ENCODE measurements at regions not wholly inside any gene's neighbourhood (a gene's known extent, or its start where the extent isn't known, plus 50 kb on each side); places are given as distances from the start of the nearest gene placed in this dataset.

- no peak overlapping the region for H3K14ac ChIP-seq (ENCODE audit: low read length in 2 of 2)
Observed at GRCh38 chr3:54020436-54020835, 101.9 kb upstream of the CACNA2D3 start.

GRCh38 chr3:54014067-54014466 lies 108.3 kb upstream of the CACNA2D3 start:
- DNase-seq: no peak
- no peak overlapping the region for H3K4ac ChIP-seq (ENCODE audit: low read depth in 1 of 2, low read length in 2 of 2)
- H3K36me3 ChIP-seq (ENCODE audit: control insufficient read depth in 1 of 2, insufficient read depth in 2 of 2, low read depth in 1 of 2, low read length in 2 of 2): no peaks in the 10 kb centered on the region
- no peak overlapping the region for H3K18ac ChIP-seq (ENCODE audit: low read depth in 1 of 2, low read length in 2 of 2)
- no peak overlapping the region for H2BK12ac ChIP-seq (ENCODE audit: low read length in 2 of 2)
- no peaks in the 10 kb centered on the region for H3K4me1 ChIP-seq (ENCODE audit: control insufficient read depth, insufficient read depth, low read depth, low read length)
- H2AFZ ChIP-seq (ENCODE audit: low read depth, low read length): no peak overlapping the region
- no peak overlapping the region for H4K91ac ChIP-seq (ENCODE audit: low read length)
- H2BK15ac ChIP-seq (ENCODE audit: low read depth, poor library complexity, severe bottlenecking): no peak overlapping the region
- no peak overlapping the region for H3K9ac ChIP-seq (ENCODE audit: low read length)
- no peaks in the 10 kb centered on the region for H3K27me3 ChIP-seq (ENCODE audit: control insufficient read depth in 1 of 2, insufficient read depth in 1 of 2, low read length in 2 of 2)
- H4K8ac ChIP-seq (ENCODE audit: low read length): no peak overlapping the region
- H3K79me1 ChIP-seq (replicated peaks; ENCODE audit: low read length, poor library complexity, severe bottlenecking): no peaks in the 10 kb centered on the region
- no peaks in the 10 kb centered on the region for H3K9me3 ChIP-seq (ENCODE audit: control insufficient read depth, low read length)
- no peak overlapping the region for H3K27ac ChIP-seq (ENCODE audit: low read length, poor library complexity, severe bottlenecking)
- no peak overlapping the region for H3K14ac ChIP-seq (ENCODE audit: low read length in 2 of 2)
- no peak overlapping the region for H3K4me3 ChIP-seq (ENCODE audit: insufficient read depth in 1 of 2, low read depth in 1 of 2, low read length in 2 of 2)
- no peak overlapping the region for H3K23ac ChIP-seq (ENCODE audit: low read length in 2 of 2)
- H3K4me2 ChIP-seq (ENCODE audit: low read length, poor library complexity, severe bottlenecking): no peak overlapping the region
- no peak overlapping the region for H2AK5ac ChIP-seq (ENCODE audit: low read length, severe bottlenecking)
- 50% methylated on average over 3 of the region's 3 CpGs for WGBS
- H2BK120ac ChIP-seq (ENCODE audit: low read depth, low read length): no peak overlapping the region
- no peak overlapping the region for H2BK5ac ChIP-seq (ENCODE audit: low read depth, low read length, poor library complexity, severe bottlenecking)

More at GRCh38 chr3:54020436-54020835, 101.9 kb upstream of the CACNA2D3 start:
- H2AK5ac ChIP-seq (ENCODE audit: low read length, severe bottlenecking): no peak overlapping the region
- no peak overlapping the region for H3K9ac ChIP-seq (ENCODE audit: low read length)
- H3K36me3 ChIP-seq (ENCODE audit: control insufficient read depth in 1 of 2, insufficient read depth in 2 of 2, low read depth in 1 of 2, low read length in 2 of 2): no peaks in the 10 kb centered on the region
- no peak overlapping the region for H3K27ac ChIP-seq (ENCODE audit: low read length, poor library complexity, severe bottlenecking)
- no peak overlapping the region for H3K4me3 ChIP-seq (ENCODE audit: insufficient read depth in 1 of 2, low read depth in 1 of 2, low read length in 2 of 2)
- H3K79me1 ChIP-seq (replicated peaks; ENCODE audit: low read length, poor library complexity, severe bottlenecking): no peaks in the 10 kb centered on the region
- no peaks in the 10 kb centered on the region for H3K27me3 ChIP-seq (ENCODE audit: control insufficient read depth in 1 of 2, insufficient read depth in 1 of 2, low read length in 2 of 2)
- no peak overlapping the region for H4K8ac ChIP-seq (ENCODE audit: low read length)
- H3K9me3 ChIP-seq (ENCODE audit: control insufficient read depth, low read length): no peaks in the 10 kb centered on the region
- H3K4me2 ChIP-seq (ENCODE audit: low read length, poor library complexity, severe bottlenecking): no peak overlapping the region
- no peak overlapping the region for H3K18ac ChIP-seq (ENCODE audit: low read depth in 1 of 2, low read length in 2 of 2)
- no peak overlapping the region for H4K91ac ChIP-seq (ENCODE audit: low read length)
- H2BK12ac ChIP-seq (ENCODE audit: low read length in 2 of 2): no peak overlapping the region
- H2BK120ac ChIP-seq (ENCODE audit: low read depth, low read length): no peak overlapping the region
- no peak overlapping the region for H3K4ac ChIP-seq (ENCODE audit: low read depth in 1 of 2, low read length in 2 of 2)
- H2BK15ac ChIP-seq (ENCODE audit: low read depth, poor library complexity, severe bottlenecking): no peak overlapping the region
- H2BK5ac ChIP-seq (ENCODE audit: low read depth, low read length, poor library complexity, severe bottlenecking): no peak overlapping the region
- WGBS: 83% methylated on average over 3 of the region's 3 CpGs
- H3K23ac ChIP-seq (ENCODE audit: low read length in 2 of 2): no peak overlapping the region
- no peak overlapping the region for H2AFZ ChIP-seq (ENCODE audit: low read depth, low read length)
- no peaks in the 10 kb centered on the region for H3K4me1 ChIP-seq (ENCODE audit: control insufficient read depth, insufficient read depth, low read depth, low read length)
- DNase-seq: no peak

DNA sequence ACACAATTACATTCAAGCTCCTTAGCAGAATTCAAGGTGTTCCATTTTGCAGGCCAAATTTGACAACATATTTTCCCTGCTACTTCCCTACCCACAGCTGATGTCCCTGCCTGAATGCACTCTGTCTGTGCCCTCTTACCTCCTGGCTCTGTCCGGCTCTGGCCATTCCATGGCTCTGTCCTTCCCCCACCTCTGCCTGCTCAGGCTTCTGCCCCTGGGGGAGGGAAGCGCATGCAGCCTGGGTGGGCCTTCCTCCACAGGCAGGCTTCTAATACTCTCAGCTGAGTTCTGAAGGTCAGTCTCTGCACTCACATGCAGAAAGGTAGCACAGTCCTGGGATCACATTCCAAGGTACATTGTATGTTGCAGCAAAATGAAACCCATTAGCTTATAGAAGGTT lies 113.6 kb upstream of the CACNA2D3 start:
- no peak overlapping the region for H3K27ac ChIP-seq (ENCODE audit: low read length, poor library complexity, severe bottlenecking)
- H3K9ac ChIP-seq (ENCODE audit: low read length): no peak overlapping the region
- H3K18ac ChIP-seq (ENCODE audit: low read depth in 1 of 2, low read length in 2 of 2): no peak overlapping the region
- H3K4me2 ChIP-seq (ENCODE audit: low read length, poor library complexity, severe bottlenecking): no peak overlapping the region
- H3K23ac ChIP-seq (ENCODE audit: low read length in 2 of 2): no peak overlapping the region
- H2AFZ ChIP-seq (ENCODE audit: low read depth, low read length): no peak overlapping the region
- peaks cover 2% of the 10 kb centered on the region for H3K9me3 ChIP-seq (ENCODE audit: control insufficient read depth, low read length)
- H3K27me3 ChIP-seq (ENCODE audit: control insufficient read depth in 1 of 2, insufficient read depth in 1 of 2, low read length in 2 of 2): no peaks in the 10 kb centered on the region
- H2BK12ac ChIP-seq (ENCODE audit: low read length in 2 of 2): no peak overlapping the region
- no peak overlapping the region for H2BK5ac ChIP-seq (ENCODE audit: low read depth, low read length, poor library complexity, severe bottlenecking)
- no peak overlapping the region for H3K4ac ChIP-seq (ENCODE audit: low read depth in 1 of 2, low read length in 2 of 2)
- no peak overlapping the region for H4K8ac ChIP-seq (ENCODE audit: low read length)
- WGBS: 79% methylated on average over 2 of the region's 2 CpGs
- no peak overlapping the region for H2BK15ac ChIP-seq (ENCODE audit: low read depth, poor library complexity, severe bottlenecking)
- H2BK120ac ChIP-seq (ENCODE audit: low read depth, low read length): no peak overlapping the region
- H4K91ac ChIP-seq (ENCODE audit: low read length): no peak overlapping the region
- H3K36me3 ChIP-seq (ENCODE audit: control insufficient read depth in 1 of 2, insufficient read depth in 2 of 2, low read depth in 1 of 2, low read length in 2 of 2): no peaks in the 10 kb centered on the region
- no peak overlapping the region for H3K4me3 ChIP-seq (ENCODE audit: insufficient read depth in 1 of 2, low read depth in 1 of 2, low read length in 2 of 2)
- H3K4me1 ChIP-seq (ENCODE audit: control insufficient read depth, insufficient read depth, low read depth, low read length): no peaks in the 10 kb centered on the region
- DNase-seq: no peak
- no peaks in the 10 kb centered on the region for H3K79me1 ChIP-seq (replicated peaks; ENCODE audit: low read length, poor library complexity, severe bottlenecking)
- no peak overlapping the region for H3K14ac ChIP-seq (ENCODE audit: low read length in 2 of 2)
- H2AK5ac ChIP-seq (ENCODE audit: low read length, severe bottlenecking): no peak overlapping the region

DNA sequence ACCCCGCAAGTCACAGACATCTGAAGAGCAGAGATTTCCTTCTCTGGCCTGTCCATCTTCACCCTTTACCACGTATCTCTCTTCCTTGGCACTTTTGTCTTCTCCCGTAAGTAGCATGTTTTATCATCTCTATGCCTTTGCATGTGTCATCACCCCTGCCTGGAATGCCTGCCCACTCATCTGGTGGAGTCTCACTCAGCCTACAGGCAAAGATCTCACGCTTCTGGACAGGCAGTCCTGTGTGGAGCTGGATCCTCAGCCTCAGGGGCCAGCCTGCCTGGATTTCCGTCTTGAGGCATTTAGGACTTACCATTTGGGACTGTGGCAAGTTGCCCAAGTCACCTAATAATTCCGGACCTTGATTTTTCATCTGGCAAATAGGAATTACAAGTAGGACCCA lies 114.3 kb upstream of the CACNA2D3 start:
- WGBS: 69% methylated on average over 6 of the region's 6 CpGs
- Histone ChIP-seq H3K9me3 (ENCODE audit: control insufficient read depth, low read length) (peaks cover 2% of the 10 kb centered on the region), H3K36me3 (ENCODE audit: control insufficient read depth in 1 of 2, insufficient read depth in 2 of 2, low read depth in 1 of 2, low read length in 2 of 2) (no peaks in the 10 kb centered on the region), H2AK5ac (ENCODE audit: low read length, severe bottlenecking) (no peak overlapping the region), H3K4me1 (ENCODE audit: control insufficient read depth, insufficient read depth, low read depth, low read length) (no peaks in the 10 kb centered on the region), H3K14ac (ENCODE audit: low read length in 2 of 2) (no peak overlapping the region), H3K4me2 (ENCODE audit: low read length, poor library complexity, severe bottlenecking) (no peak overlapping the region), H3K27me3 (ENCODE audit: control insufficient read depth in 1 of 2, insufficient read depth in 1 of 2, low read length in 2 of 2) (no peaks in the 10 kb centered on the region), H3K27ac (ENCODE audit: low read length, poor library complexity, severe bottlenecking) (no peak overlapping the region), H2BK120ac (ENCODE audit: low read depth, low read length) (no peak overlapping the region), H4K8ac (ENCODE audit: low read length) (no peak overlapping the region), H3K79me1 (replicated peaks; ENCODE audit: low read length, poor library complexity, severe bottlenecking) (no peaks in the 10 kb centered on the region), H3K4me3 (ENCODE audit: insufficient read depth in 1 of 2, low read depth in 1 of 2, low read length in 2 of 2) (no peak overlapping the region), H3K23ac (ENCODE audit: low read length in 2 of 2) (no peak overlapping the region), H2AFZ (ENCODE audit: low read depth, low read length) (no peak overlapping the region), H3K9ac (ENCODE audit: low read length) (no peak overlapping the region), H3K18ac (ENCODE audit: low read depth in 1 of 2, low read length in 2 of 2) (no peak overlapping the region), H3K4ac (ENCODE audit: low read depth in 1 of 2, low read length in 2 of 2) (no peak overlapping the region), H2BK12ac (ENCODE audit: low read length in 2 of 2) (no peak overlapping the region), H4K91ac (ENCODE audit: low read length) (no peak overlapping the region), H2BK5ac (ENCODE audit: low read depth, low read length, poor library complexity, severe bottlenecking) (no peak overlapping the region), H2BK15ac (ENCODE audit: low read depth, poor library complexity, severe bottlenecking) (no peak overlapping the region)
- DNase-seq: no peak
